ENCODE measurements at regions not wholly inside any gene's neighbourhood (a gene's known extent, or its start where the extent isn't known, plus 50 kb on each side); places are given as distances from the start of the nearest gene placed in this dataset.

DNA sequence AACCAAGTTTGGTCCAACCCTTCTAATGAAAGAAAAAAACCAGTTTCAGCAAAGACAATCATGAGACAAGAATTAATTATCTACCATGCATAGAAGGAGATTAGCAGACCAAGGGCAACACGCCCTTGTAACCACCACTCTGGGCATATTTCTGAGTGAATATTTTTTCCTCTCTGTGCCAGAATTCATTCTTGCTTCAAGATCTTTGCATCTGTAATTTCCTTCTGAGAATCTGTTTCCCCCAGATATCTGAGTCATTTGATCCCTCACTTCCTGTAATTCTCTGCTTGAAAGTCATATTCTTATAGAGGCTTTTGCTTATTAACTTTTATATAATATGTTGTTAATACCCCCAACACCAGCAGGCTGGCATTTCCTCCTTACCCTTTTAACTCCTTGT is 243.7 kb downstream of the SLC16A7 start:
- no peak for DNase-seq (ENCODE audit: low read depth)

DNA sequence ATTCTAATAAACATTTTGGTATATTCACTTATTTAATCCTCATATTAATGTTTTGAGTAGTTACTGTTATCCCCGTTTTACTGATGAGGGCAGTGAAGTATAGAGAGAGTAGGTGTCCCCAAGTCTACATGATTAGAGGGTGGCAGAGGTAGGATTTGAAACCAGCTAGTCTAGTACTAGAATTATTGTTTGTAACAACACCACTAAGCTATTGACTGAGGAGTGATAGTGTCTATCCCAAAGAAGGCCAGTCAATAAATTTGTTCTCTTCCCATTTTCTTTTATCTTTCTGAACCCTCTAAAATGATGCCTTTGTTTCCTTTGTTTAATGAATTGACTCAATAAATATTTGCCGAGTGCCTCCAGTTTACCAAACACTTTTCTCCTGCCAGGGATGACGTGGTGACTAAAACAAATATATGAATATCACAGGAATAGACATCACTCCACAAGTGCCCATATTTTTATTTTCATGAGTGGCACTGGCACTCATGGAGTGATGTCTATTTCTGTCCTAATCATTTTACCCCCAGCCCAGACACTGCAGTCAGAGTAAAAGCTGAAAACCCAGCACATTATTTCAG is 247.5 kb downstream of the SLC16A7 start:
- DNase-seq (ENCODE audit: low read depth), result no peak

DNA sequence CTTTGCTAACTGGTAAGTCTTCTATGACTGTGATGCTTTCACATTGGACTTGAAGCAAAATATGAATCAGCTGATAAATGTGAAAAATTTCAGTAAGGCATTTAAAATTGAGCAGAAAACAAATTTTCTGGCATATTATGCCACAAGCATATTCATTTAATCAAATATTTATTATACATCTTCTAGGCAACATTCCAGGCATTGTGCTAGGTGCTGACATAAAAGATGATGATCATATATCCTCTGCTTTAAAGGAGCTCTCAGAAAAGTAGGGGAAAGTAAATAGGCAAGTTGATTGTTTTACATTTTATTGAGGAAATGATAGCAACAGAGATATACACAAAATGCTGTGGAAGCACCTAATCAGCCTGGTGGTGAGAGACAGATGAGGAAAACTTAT is 248.9 kb downstream of the SLC16A7 start:
- no peak for DNase-seq (ENCODE audit: low read depth)

DNA sequence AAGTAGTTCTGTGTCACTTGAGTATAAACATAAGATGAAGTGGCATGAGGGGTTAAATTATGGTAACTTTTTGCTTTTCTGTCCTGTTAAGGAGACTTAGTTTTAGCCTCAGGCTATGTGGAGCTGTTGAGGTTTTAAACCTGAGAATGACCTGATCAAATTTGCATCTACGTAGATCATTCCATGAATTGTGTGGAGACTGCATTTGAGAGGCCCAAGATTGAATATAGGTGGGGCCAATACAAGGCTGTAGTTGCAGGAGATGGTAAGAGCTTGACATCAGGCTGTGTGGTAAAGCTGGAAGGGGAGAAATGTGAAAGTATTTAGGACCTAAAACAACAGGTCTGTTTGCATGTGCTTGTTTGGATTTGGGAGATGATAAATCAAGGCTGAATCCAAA is 249.5 kb downstream of the SLC16A7 start:
- DNase-seq (ENCODE audit: low read depth), result no peak

DNA sequence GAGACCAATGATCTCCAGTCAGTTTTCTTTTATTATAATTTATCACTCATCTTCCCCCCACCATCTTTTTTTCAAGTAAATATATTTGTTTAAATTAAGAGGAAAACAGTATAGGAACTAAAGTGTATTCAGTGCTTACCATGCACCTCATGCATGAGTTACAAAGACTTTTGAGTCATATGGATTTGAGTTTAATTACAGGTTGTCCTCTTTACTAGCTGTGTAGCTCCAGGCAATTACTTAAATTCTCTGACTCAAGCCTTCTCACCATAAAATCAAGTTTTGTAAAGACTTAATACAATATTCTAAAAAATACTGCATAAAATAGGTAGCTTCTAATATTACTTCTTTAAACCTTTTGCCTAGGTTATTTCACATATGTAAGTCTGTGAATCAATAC is 251.3 kb downstream of the SLC16A7 start:
- no peak for DNase-seq (ENCODE audit: low read depth)

DNA sequence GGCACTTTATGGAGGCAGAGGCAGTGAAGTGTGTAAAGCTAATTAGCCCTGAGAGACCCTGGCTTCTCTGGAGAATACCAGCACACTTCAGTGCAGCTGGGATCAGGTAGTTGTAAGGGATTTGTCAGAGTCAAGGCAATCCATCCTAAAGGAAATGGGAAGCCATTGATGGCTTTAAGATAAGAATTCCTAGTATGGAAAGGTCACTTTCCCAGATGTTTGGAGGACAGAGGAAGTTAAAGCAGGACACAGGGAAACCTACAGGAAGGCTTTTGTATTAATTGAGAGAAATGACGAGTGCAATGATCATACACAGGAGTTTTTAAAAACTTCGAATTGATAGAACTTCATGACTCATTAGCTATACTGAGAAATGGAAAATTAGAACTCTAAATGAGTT is 254.4 kb downstream of the SLC16A7 start:
- DNase-seq (ENCODE audit: low read depth), result no peak

DNA sequence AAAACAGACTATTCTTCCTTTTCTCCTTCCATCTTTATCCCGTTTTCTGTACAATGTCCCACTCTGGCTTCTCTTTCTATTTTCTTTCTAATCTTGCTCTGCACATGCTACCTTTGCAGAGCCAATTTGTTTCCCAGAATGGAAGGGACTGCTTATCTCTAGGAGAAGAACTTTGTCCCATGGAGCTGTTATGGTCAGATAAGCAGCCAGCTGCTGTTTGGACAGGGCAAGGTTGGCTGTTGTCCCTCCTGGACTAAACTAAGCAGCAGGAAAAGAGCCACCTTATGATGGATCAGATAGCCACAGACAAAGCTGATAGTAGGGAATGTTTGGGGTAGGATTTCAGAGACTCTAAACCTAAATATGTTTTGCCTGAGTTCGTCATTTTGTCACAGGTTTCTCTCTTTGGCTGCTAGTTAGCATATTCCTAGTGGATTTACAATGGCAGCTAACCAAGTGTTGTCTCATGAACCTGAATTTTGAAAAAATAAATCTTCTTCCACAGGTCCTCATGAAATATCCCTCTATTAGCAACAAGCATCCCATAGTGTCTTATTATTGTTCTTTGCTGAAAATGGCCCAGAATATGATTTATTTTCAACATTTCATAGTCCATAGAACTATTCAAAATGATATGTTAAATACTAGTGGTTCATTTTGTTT is 262.8 kb downstream of the SLC16A7 start:
- no peak for DNase-seq (ENCODE audit: low read depth)

DNA sequence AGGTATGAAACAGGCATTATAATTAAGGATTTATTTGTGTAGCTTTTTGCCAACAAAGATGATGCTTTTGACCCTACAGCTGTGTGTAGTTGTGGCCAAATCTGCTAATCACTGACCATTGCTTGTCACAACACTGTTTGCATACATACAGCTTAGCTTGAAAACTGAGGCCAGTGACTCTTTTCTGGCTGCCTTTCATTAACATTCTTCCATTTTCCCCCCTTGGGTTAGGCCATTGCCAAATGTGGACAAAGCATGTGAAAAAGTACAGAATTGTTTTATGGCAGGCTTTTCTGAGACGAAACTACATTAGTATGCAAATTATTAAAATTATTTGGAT is 263.3 kb downstream of the SLC16A7 start:
- DNase-seq (ENCODE audit: low read depth), result no peak

DNA sequence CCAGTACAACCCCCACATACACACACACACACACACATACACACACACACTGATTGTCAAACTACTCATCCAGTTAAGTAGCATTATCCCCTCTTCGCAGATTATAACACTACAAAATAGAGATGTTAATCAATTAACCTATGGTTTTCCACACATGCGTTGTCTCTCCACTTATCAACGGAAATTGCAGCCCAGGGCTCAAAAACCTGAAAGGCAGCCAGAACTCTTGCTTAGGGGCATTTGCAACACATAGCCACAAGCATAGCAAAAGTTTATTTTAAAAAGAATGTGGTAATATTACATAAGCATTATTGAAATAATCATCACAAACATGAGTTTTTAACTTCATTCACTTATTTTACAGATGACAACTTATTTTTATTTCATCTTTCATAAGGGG is 265.8 kb downstream of the SLC16A7 start:
- no peak for DNase-seq (ENCODE audit: low read depth)

DNA sequence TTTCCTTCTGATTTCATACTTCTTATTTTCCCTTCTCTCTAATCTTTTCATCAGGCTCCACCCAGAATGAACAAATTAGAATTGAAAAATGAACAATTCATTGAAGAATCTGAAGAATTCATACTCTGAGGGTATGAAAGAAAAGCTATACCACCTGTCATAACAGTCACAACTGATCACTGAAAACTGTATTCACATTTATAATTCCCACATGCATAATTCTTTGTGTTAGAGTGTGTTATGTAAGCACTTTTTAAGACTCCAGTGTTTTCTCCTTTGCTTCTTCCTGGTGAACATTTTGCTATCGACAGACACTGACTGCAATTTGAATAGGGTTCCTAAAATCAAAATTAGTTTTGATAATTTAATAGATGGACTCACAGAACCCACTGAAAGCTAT is 271.2 kb downstream of the SLC16A7 start:
- DNase-seq (ENCODE audit: low read depth), result no peak

DNA sequence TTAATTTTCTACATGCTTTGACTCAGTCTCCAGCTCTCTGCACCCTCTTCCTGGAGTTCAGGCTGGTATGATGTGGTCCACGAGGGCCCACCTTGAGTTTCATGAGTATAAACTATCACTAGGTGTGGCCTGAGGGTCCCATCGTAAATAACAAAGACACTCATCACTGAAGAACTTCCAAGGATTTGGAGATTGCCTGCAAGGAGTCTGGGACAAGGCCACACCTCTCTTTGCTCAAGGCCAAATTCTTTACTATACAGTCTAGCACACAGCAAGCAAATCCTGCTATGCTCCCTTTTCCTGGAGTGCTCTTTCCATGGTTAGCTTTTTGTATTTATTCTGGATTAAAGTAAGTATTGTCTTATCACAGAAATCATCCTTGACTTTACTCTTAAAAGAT is 271.9 kb downstream of the SLC16A7 start:
- no peak for DNase-seq (ENCODE audit: low read depth)

DNA sequence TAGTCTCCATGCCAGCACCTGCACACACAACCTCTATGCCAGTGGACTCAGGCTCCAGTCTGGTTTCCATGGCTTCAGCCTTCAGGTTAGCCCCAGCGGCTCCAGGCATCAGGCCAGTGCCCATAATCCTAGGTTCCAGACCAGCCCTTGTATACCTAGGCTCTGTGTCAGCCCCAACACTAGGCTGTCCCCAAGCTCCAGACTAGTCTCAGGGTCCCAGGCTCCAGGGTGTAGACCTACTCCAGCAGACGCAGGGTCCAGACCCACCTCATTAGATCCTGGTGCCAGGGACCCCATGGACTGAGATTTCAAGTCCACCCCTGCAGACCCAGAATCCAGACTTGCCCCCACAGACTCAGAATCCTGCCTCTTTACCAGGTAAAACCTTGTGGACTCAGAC is 275.9 kb downstream of the SLC16A7 start:
- DNase-seq (ENCODE audit: low read depth), result no peak

DNA sequence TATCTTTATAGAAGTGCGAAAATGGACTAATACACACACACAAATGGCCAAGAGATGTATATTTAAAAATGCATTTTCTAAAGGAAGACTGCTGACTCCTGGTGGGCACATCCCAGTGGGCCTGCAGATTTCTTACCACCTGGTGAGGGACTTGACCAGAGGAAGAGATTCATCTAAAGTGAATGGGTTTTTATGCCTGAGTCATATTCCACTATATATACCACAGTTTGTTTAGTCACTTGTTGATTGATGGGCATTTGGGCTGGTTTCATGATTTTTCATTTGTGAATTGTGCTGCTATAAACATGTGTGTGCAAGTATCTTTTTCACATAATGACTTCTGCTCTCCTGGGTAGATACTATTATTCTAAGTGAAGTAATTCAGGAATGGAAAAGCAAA is 277.3 kb downstream of the SLC16A7 start:
- DNase-seq (ENCODE audit: low read depth), result no peak

DNA sequence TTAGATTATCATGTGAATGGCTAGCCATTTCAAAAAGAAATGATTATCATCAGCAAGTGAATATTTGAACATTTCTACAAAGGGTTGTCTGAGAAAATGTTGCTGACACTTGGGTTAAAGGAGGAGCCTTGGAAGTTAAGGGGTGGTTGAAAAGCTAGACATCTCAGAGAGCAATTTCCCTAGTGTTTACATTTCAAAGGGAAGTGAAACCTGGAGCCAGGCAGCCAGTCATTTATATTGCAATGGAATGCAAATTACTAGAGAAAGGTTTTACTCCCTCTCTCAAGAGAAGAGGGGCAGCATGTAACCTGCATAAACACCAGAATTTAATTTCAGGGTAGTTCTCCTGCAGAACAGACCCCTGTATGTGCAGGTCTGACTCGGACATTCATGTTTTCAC is 279.0 kb downstream of the SLC16A7 start:
- DNase-seq (ENCODE audit: low read depth), result no peak

DNA sequence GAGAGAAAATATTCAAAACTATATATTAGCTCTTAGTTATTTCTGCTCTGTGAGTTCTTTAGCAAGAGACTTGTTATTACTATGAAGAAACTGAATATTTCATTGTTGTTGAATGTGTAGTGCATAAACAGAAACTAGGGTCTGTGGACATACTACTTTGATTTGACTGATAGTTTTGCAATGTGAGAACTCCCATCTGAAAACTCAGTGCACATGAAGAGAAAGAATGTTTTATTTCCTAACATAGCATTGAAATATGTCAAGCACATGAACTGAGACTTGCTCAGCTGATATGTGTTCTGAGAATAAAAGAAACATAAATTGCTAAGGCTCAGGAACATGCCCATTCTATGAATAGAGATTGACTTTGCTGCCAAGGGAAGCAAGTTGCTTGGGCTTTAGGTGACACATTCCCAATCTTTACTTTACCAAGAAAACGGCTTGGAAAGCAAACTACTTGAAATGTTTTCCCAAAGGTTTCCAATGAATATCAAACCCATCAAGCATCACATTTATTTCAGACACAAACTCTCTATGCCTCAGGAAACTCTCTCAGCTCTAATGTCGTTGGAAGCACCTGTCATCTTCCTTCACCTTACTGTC is 290.4 kb downstream of the SLC16A7 start:
- DNase-seq (ENCODE audit: low read depth), result no peak

DNA sequence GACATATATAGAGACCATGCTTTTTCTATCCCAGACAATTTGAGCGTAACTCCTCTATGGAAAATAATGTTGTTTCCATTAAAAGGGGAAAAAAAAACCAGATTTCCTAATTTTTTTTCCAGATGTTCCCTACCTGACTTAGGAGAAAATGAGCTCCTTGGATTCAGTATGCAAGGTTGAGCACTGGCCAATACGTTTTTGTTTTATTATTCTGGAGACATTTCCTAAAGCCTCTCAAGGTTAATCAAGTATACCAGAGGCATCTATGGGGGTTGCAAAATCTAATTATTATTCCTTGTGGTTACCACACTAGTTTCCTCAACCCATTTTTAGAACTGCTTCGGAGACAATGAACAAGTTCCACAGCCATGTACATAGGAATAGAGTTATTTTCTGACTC is 291.3 kb downstream of the SLC16A7 start:
- DNase-seq (ENCODE audit: low read depth), result no peak

DNA sequence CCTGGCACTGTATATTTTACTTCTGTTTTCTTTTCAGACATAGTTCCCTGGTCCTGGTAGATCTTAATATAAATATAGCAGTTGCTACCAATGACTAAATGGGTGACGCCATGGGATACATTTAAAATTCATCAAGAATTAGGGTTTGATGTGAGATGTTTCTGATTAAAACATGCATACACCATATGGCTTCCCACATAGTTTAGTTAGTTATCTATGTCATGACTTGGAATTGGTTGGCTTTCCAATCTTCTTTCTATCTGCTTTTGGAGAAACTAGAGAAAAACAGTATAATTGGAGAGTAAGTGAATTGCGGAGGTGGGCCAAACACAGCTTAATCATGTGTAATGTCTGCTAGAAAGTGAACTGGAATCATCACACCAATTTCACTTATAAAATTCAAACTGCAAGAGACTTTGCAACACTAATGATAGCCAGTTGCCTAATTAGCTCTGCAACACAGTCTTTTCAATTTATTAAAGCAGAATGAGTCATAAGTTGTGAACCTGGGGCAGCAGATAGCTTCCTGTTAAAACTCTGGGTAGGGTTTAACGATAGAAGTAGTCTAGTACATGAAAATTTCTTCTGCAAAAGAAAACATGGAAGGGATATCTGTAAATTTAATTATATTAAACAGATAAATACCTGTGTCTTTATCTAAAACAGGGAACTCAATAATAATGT is 295.2 kb downstream of the SLC16A7 start:
- no peak for DNase-seq (ENCODE audit: low read depth)

DNA sequence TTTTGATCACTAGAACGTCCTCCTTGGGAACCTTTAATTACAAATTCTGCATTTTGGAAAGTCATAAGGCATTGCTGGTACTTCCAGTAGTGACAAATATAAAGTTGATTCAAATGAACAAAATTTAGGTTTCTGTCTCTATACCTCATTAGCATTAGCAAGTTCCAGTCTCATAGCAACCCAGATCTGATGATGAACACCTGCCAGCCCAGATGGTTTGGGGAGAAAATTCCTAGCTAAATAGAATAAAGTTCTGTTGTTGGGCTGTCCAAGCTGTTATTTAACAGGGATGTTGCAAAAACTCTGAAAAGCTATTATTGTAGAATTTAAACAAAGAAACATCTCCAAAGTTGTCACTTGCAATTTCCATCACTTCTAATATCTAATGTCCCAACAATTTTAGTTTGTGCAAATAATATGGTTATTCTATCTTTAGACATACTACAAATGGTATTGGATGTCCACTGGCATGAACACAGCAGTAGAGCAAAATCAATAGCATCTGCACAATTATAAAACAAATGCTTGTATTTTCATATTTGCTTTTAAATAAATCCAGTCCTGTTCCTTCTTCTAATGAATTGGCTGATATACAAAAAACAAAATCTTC is 299.4 kb downstream of the SLC16A7 start:
- no peak for DNase-seq (ENCODE audit: low read depth)

DNA sequence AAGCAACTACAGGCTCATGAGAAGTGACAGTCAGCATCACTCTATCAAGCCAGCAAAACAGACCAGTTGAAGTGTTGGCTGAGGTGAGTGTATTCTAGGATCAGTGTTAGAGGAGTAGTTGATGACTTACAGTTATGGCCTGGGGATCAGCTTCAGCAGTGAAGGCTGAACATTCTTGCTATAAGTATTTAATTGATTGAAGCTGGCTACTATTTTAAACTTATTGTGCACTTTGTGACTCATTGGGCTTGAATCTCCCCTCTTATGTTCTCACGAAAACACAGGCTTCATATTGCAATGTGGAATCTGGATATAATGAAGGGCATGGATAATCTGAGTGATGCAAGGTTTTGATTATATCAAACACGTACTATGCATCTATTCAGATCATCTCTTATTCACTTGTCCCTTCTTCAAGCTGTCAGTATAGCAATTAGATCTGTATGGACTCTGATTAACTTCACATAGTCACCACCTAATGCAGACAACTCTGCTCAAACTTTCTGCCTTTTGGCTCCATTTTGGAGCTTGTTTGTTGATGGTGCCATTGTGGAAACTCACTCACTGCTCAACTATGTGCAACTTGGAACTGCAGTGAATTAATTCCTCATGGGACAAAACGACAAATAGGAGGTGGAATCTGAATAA is 309.2 kb downstream of the SLC16A7 start:
- DNase-seq (ENCODE audit: low read depth), result no peak

DNA sequence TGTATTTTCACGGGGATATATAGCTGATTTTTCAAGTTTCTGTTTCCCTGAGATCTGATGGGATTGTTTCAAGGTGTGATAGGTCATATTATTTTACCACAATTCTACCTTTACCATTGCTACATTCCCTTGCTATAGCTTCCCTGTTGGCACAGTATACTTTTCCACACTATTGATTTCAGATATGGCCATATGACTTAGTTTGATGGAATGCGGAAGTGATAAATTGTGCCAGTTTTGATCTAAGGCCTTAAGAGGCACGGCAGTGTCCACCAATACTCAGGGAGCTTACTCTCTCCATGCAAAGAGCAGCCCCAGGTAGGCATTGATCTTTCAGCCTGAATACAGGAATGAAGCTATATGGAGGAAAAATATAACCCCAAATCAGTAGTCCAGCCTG is 315.7 kb downstream of the SLC16A7 start:
- no peak for DNase-seq (ENCODE audit: low read depth)

DNA sequence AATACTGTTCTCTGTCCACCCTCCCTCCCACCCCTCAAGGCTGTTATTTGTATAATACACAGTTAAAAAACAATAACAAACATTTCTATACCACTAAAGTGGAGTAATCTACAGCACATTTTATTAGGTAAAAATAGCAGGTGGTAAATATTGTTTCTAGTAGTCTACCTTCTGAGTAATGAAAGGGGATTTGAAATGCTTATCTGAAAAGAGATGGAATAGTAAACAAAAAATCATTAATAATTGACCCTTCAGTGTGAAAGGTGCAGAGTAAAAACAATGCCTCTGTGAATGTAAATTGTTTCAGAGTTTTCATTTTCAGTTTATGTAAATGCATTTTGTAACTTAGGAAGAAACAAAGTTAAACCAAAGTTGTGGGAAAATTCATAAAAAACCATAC is 321.2 kb downstream of the SLC16A7 start:
- no peak for DNase-seq (ENCODE audit: low read depth)

DNA sequence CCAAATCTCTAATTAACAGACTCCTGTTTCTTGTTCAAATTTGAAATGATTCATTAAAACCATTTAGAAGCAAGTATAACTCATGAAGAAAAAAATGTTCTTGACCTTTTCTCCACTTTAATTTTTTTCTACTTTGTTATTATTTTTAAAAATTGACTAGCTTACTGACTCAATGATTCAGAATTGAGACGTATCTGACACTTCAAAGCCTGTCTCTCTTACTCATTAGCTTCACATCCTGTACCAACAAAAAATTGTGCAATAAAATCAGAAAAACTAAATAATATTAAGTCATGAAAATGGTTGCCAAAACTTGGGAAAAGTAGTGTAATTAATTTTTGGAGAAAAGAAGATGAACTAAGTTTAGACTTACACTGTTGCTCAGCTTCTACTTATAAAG is 331.2 kb downstream of the SLC16A7 start:
- no peak for DNase-seq (ENCODE audit: low read depth)

DNA sequence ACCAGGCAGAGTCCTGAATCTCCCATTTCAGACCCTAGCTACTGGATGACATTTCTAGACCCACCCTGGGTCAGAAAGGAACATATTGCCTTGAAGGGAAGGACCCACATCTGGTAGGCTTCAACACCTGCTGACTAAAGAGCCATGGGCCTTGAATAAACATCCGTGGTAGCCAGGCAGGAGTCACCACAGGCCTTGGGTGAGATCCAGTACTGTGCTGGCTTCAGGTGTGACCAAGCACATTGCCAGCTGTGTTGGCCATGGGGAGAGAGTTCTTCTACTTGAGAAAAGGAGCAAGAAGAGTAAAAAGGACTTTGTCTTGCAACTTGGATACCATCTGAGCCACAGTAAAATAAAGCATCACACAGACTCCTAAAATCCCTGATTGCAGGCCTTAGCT is 332.6 kb downstream of the SLC16A7 start:
- no peak for DNase-seq (ENCODE audit: low read depth)

Measured in activated T-cell treated with anti-CD3 and anti-CD28 coated beads for 1 hour (primary cell).